ENCODE measurements at regions not wholly inside any gene's neighbourhood (a gene's known extent, or its start where the extent isn't known, plus 50 kb on each side); places are given as distances from the start of the nearest gene placed in this dataset.

GRCh38 chr5:89573345-89573744 is 690.4 kb upstream of the MEF2C start:
- no TSS peak for BruUV-seq (replicated peaks)
- in situ Hi-C loops (cut with MboI; ENCODE audit: low sequenced_read_pairs): no loop called here

More at GRCh38 chr5:89573345-89573744, 690.4 kb upstream of the MEF2C start:
- no peaks in the 10 kb centered on the region for H3K4me1 ChIP-seq (ENCODE audit: control insufficient read depth, insufficient read depth, low read length)
- H3K27me3 ChIP-seq (ENCODE audit: control insufficient read depth, insufficient read depth, low read length): no peaks in the 10 kb centered on the region
- no peaks in the 10 kb centered on the region for H3K79me1 ChIP-seq (ENCODE audit: low read depth in 1 of 2, low read length in 2 of 2)
- no peak overlapping the region for H3K56ac ChIP-seq (ENCODE audit: extremely low read depth, insufficient read depth, low read length)
- DNase-seq: no peak
- H2AK9ac ChIP-seq (replicated peaks; ENCODE audit: low read depth, low read length, poor library complexity): no peak overlapping the region
- H2AK5ac ChIP-seq (ENCODE audit: low read depth, low read length): no peak overlapping the region
- no peak overlapping the region for H2BK15ac ChIP-seq (ENCODE audit: low read depth, low read length)
- intact Hi-C loops (cut with micrococcal nuclease) (no loop called here), dilution Hi-C loops (cut with HindIII; ENCODE audit: low sequenced_read_pairs, unreplicated experiment) (no loop called here)
- no peak overlapping the region for H4K91ac ChIP-seq (ENCODE audit: insufficient read depth, low read depth, low read length)
- H2BK120ac ChIP-seq (ENCODE audit: low read depth, low read length): no peak overlapping the region
- H2AFZ ChIP-seq (replicated peaks; ENCODE audit: low read length, poor library complexity): no peak overlapping the region
- no CpG with 5 or more reads among the region's 4 CpGs for WGBS, 2 experiments (ENCODE audit: extremely low coverage in 2 of 2, insufficient read length in 1 of 2)
- no peak overlapping the region for H3K18ac ChIP-seq (ENCODE audit: low read depth, low read length)
- TF ChIP-seq FOS (IDR thresholded peaks at IDR 0.05; ENCODE audit: low read depth, low read length): no peak
- TF ChIP-seq POLR2A (IDR thresholded peaks at IDR 0.05; ENCODE audit: low read depth, low read length): no peak
- no peak for TF ChIP-seq SMC3 (IDR thresholded peaks at IDR 0.05; ENCODE audit: low read depth, low read length)
- no peak for TF ChIP-seq MXI1 (IDR thresholded peaks at IDR 0.05; ENCODE audit: borderline replicate concordance, low read depth, low read length)
- TF ChIP-seq MAZ (IDR thresholded peaks at IDR 0.05; ENCODE audit: borderline replicate concordance, low read depth, low read length): no peak
- no peak for TF ChIP-seq CTCF (conservative IDR thresholded peaks at IDR 0.05; ENCODE audit: low read depth, low read length)
- TF ChIP-seq USF2 (IDR thresholded peaks at IDR 0.05; ENCODE audit: low read depth, low read length): no peak
- TF ChIP-seq RAD21 (IDR thresholded peaks at IDR 0.05; ENCODE audit: low read length): no peak
- TF ChIP-seq RFX5 (IDR thresholded peaks at IDR 0.05; ENCODE audit: low read depth, low read length): no peak
- no peak for TF ChIP-seq BHLHE40 (IDR thresholded peaks at IDR 0.05; ENCODE audit: low read depth, low read length)
- H3K23ac ChIP-seq (ENCODE audit: low read depth, low read length): no peak overlapping the region
- H3K27ac ChIP-seq (ENCODE audit: insufficient read depth, low read length): no peak overlapping the region
- no peak overlapping the region for H4K5ac ChIP-seq (ENCODE audit: low read depth, low read length)
- no peak overlapping the region for H3K9ac ChIP-seq (ENCODE audit: low read depth, low read length)
- no peak for ATAC-seq (ENCODE audit: low read depth)
- H3K4ac ChIP-seq (ENCODE audit: low read depth, low read length): no peak overlapping the region
- ChIA-PET CTCF (no interaction called here), POLR2A (ENCODE audit: unreplicated experiment) (no interaction called here)
- no peaks in the 10 kb centered on the region for H3K9me3 ChIP-seq (ENCODE audit: control insufficient read depth, insufficient read depth, low read length)
- H4K8ac ChIP-seq (ENCODE audit: low read depth in 2 of 2, low read length in 2 of 2): no peak overlapping the region
- H2BK5ac ChIP-seq (ENCODE audit: low read depth, low read length, poor library complexity, severe bottlenecking): no peak overlapping the region
- no peaks in the 10 kb centered on the region for H3K9me1 ChIP-seq (ENCODE audit: insufficient read depth, low read length)
- H3K4me2 ChIP-seq (ENCODE audit: low read depth, low read length): no peak overlapping the region
- no peak overlapping the region for H3K14ac ChIP-seq (replicated peaks; ENCODE audit: low read depth, low read length)
- no peak overlapping the region for H3K4me3 ChIP-seq (ENCODE audit: insufficient read depth, low read depth, low read length)
- H4K20me1 ChIP-seq (ENCODE audit: insufficient read depth, low read length): no peaks in the 10 kb centered on the region
- no peak overlapping the region for H2BK20ac ChIP-seq (ENCODE audit: low read depth, low read length)
- no peaks in the 10 kb centered on the region for H3K36me3 ChIP-seq (ENCODE audit: control insufficient read depth, insufficient read depth, low read length)
